GM23338 (cell line): ENCODE measurements at regions not wholly inside any gene's neighbourhood (a gene's known extent, or its start where the extent isn't known, plus 50 kb on each side); places are given as distances from the start of the nearest gene placed in this dataset.
A peak's percentile ranks its signal among the peaks of the same experiment; 100 is the strongest.

Experiments used
- ATAC-seq: fragments of 200-7000 bp; cut with Tn5 transposase; 3 replicates; pipeline ENCODE4 v1.9.1; 2020
- DNase-seq: peaks from one replicate; pipeline ENCODE4 v3.0.0-alpha.2; 2015; ENCODE audit warnings: low spot score
- H2AFZ ChIP-seq: fragments of 200-600 bp; sonication (generic); 2 replicates; pipeline ENCODE4 v1.8.0; 2016; ENCODE audit warnings: antibody characterized with exemption, mild to moderate bottlenecking, moderate library complexity
- H3F3A ChIP-seq: fragments of 200-600 bp; sonication (generic); replicated peaks from 2 replicates; pipeline ENCODE4 v1.8.0; 2017; ENCODE audit warnings: antibody characterized with exemption, mixed run types, low read depth
- H3K27ac ChIP-seq: fragments of 200-600 bp; sonication (generic); 2 replicates; pipeline ENCODE4 v1.6.1; 2016; ENCODE audit warnings: low read depth
- H3K27me3 ChIP-seq: fragments of 200-600 bp; sonication (generic); 2 replicates; pipeline ENCODE4 v1.8.0; 2016; ENCODE audit warnings: mild to moderate bottlenecking, mixed run types, moderate library complexity; ENCODE audit not compliant: insufficient read depth
- H3K36me3 ChIP-seq: fragments of 200-600 bp; sonication (generic); 2 replicates; pipeline ENCODE4 v1.8.0; 2016; ENCODE audit warnings: mild to moderate bottlenecking; ENCODE audit not compliant: insufficient read depth
- H3K4me1 ChIP-seq: fragments of 200-600 bp; sonication (generic); 2 replicates; pipeline ENCODE4 v1.8.0; 2016; ENCODE audit warnings: mild to moderate bottlenecking, moderate library complexity; ENCODE audit not compliant: insufficient read depth
- H3K4me2 ChIP-seq: fragments of 200-600 bp; sonication (generic); 2 replicates; pipeline ENCODE4 v1.7.1; 2017; ENCODE audit warnings: mixed run types
- H3K4me3 ChIP-seq: fragments of 200-600 bp; sonication (generic); 2 replicates; pipeline ENCODE4 v1.6.1; 2016; ENCODE audit warnings: mixed run types
- H3K79me2 ChIP-seq: fragments of 200-600 bp; sonication (generic); replicated peaks from 2 replicates; pipeline ENCODE4 v1.8.0; 2017; ENCODE audit warnings: mild to moderate bottlenecking; ENCODE audit not compliant: insufficient read depth
- H3K9me2 ChIP-seq: fragments of 200-600 bp; sonication (generic); 2 replicates; pipeline ENCODE4 v1.8.0; 2017; ENCODE audit not compliant: insufficient read depth
- H4K20me1 ChIP-seq: fragments of 200-600 bp; sonication (generic); replicated peaks from 2 replicates; pipeline ENCODE4 v1.8.0; 2017; ENCODE audit warnings: mild to moderate bottlenecking; ENCODE audit not compliant: insufficient read depth
- H3K27ac Mint-ChIP-seq: 2 replicates; pipeline ENCODE4 v1.8.0; 2020; ENCODE audit warnings: inconsistent platforms, mild to moderate bottlenecking, moderate library complexity, mixed read lengths
- H3K27me3 Mint-ChIP-seq: 3 replicates; pipeline ENCODE4 v1.8.0; 2022; ENCODE audit warnings: low read depth, mild to moderate bottlenecking, moderate library complexity, mixed read lengths, inconsistent platforms; ENCODE audit not compliant: insufficient read depth, poor library complexity
- H3K36me3 Mint-ChIP-seq: 3 replicates; pipeline ENCODE4 v1.8.0; 2021; ENCODE audit warnings: low read depth, mild to moderate bottlenecking, inconsistent platforms, moderate library complexity, mixed read lengths
- H3K4me1 Mint-ChIP-seq: 3 replicates; pipeline ENCODE4 v1.8.0; 2020; ENCODE audit warnings: mild to moderate bottlenecking, inconsistent platforms, mixed read lengths
- H3K4me3 Mint-ChIP-seq: 3 replicates; pipeline ENCODE4 v1.8.0; 2021; ENCODE audit warnings: moderate library complexity, mild to moderate bottlenecking, inconsistent platforms, mixed read lengths
- H3K9me3 Mint-ChIP-seq: 3 replicates; pipeline ENCODE4 v1.8.0; 2020; ENCODE audit warnings: moderate library complexity, mild to moderate bottlenecking, inconsistent platforms, mixed read lengths
- CREB1 ChIP-seq: fragments of 250-450 bp; sonication (Bioruptor Pico); IDR thresholded peaks from 2 replicates; pipeline ENCODE4 v1.5.0; 2020; ENCODE audit warnings: low read depth, mild to moderate bottlenecking, moderate library complexity
- EZH2phosphoT487 ChIP-seq: fragments of 200-600 bp; sonication (generic); IDR thresholded peaks from one replicate; pipeline ENCODE4 v1.8.1; 2018; ENCODE audit warnings: antibody characterized with exemption; ENCODE audit not compliant: unreplicated experiment
- JUNB ChIP-seq: IDR thresholded peaks from one replicate; pipeline ENCODE4 v1.6.1; 2016; ENCODE audit warnings: antibody characterized with exemption; ENCODE audit not compliant: unreplicated experiment
- NANOG ChIP-seq: IDR thresholded peaks from 2 replicates; pipeline ENCODE4 v1.6.1; 2016; ENCODE audit warnings: antibody characterized with exemption, borderline replicate concordance
- POLR2AphosphoS5 ChIP-seq: IDR thresholded peaks from 2 replicates; pipeline ENCODE4 v1.6.1; 2016; ENCODE audit warnings: antibody characterized with exemption, low read depth
- REST ChIP-seq: IDR thresholded peaks from one replicate; pipeline ENCODE4 v1.6.1; 2018; ENCODE audit warnings: antibody characterized with exemption; ENCODE audit not compliant: unreplicated experiment
- STAT1 ChIP-seq: IDR thresholded peaks from one replicate; pipeline ENCODE4 v1.6.1; 2016; ENCODE audit warnings: antibody characterized with exemption; ENCODE audit not compliant: unreplicated experiment
- ZNF114 ChIP-seq: fragments of 250-450 bp; sonication (Bioruptor Pico); IDR thresholded peaks from 2 replicates; pipeline ENCODE4 v1.5.0; 2020; ENCODE audit warnings: mild to moderate bottlenecking, moderate library complexity
- ZNF331 ChIP-seq: fragments of 250-450 bp; sonication (Bioruptor Pico); IDR thresholded peaks from 2 replicates; pipeline ENCODE4 v1.5.0; 2020; ENCODE audit warnings: low read depth, mild to moderate bottlenecking, moderate library complexity
- TF ChIP-seq, protein P1 (sequence below), 2 experiments: fragments of 200-600 bp in 1 of 2; sonication (generic) in 1 of 2; conservative IDR thresholded peaks; 2 replicates each; pipeline versions ENCODE4 v1.5.1 to v1.6.1; 2016 to 2017; ENCODE audit warnings: antibody characterized with exemption in 2 of 2, low read depth in 2 of 2, mild to moderate bottlenecking in 2 of 2, moderate library complexity in 1 of 2

GRCh38 chr14:98417001-98417400 is 855.0 kb downstream of the BCL11B start:
- H3K27ac Mint-ChIP-seq, result no peak overlapping the region
- DNase-seq, result no peak
- TF ChIP-seq NANOG (no peak), REST (no peak), ZNF114 (no peak), CREB1 (no peak), POLR2AphosphoS5 (no peak)

GRCh38 chr14:98428483-98428994 is 843.5 kb downstream of the BCL11B start:
- no peak overlapping the region for H3K27ac ChIP-seq
- no peak for TF ChIP-seq NANOG
- TF ChIP-seq ZNF114, result no peak
- no peak for TF ChIP-seq STAT1
- no peak for TF ChIP-seq ZNF331 (CRISPR knock-in tag)
- TF ChIP-seq REST, result no peak
- TF ChIP-seq, protein P1, sequence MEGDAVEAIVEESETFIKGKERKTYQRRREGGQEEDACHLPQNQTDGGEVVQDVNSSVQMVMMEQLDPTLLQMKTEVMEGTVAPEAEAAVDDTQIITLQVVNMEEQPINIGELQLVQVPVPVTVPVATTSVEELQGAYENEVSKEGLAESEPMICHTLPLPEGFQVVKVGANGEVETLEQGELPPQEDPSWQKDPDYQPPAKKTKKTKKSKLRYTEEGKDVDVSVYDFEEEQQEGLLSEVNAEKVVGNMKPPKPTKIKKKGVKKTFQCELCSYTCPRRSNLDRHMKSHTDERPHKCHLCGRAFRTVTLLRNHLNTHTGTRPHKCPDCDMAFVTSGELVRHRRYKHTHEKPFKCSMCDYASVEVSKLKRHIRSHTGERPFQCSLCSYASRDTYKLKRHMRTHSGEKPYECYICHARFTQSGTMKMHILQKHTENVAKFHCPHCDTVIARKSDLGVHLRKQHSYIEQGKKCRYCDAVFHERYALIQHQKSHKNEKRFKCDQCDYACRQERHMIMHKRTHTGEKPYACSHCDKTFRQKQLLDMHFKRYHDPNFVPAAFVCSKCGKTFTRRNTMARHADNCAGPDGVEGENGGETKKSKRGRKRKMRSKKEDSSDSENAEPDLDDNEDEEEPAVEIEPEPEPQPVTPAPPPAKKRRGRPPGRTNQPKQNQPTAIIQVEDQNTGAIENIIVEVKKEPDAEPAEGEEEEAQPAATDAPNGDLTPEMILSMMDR (conservative IDR thresholded peaks at IDR 0.05; ENCODE audit: low read depth in 2 of 2), result no peak
- TF ChIP-seq JUNB, result no peak
- TF ChIP-seq CREB1, result no peak
- TF ChIP-seq POLR2AphosphoS5, result no peak
- no peak for TF ChIP-seq EZH2phosphoT487
- no peaks in the 10 kb centered on the region for H3F3A ChIP-seq
- Mint-ChIP-seq H3K4me3 (no peak overlapping the region), H3K27me3 (peaks cover 2% of the 10 kb centered on the region), H3K36me3 (no peaks in the 10 kb centered on the region), H3K9me3 (no peaks in the 10 kb centered on the region), H3K4me1 (no peaks in the 10 kb centered on the region), H3K27ac (no peak overlapping the region)
- 0 out of 2 replicates have a peak overlapping the region, but pooled peaks have one; percentile 30 for H2AFZ ChIP-seq
- DNase-seq (no peak), ATAC-seq (no peak)
- H3K36me3 ChIP-seq, result no peaks in the 10 kb centered on the region
- no peaks in the 10 kb centered on the region for H3K4me1 ChIP-seq
- H3K4me3 ChIP-seq, result no peak overlapping the region
- H4K20me1 ChIP-seq, result no peaks in the 10 kb centered on the region
- no peaks in the 10 kb centered on the region for H3K27me3 ChIP-seq
- peaks cover under 1% of the 10 kb centered on the region; the same call in 1 of the 2 replicates for H3K9me2 ChIP-seq
- no peaks in the 10 kb centered on the region for H3K79me2 ChIP-seq
- no peak overlapping the region for H3K4me2 ChIP-seq

More at GRCh38 chr14:98417001-98417400, 855.0 kb downstream of the BCL11B start:
- no peak overlapping the region for H3K27ac ChIP-seq
- H4K20me1 ChIP-seq, result no peaks in the 10 kb centered on the region
- H2AFZ ChIP-seq, result no peak overlapping the region
- H3F3A ChIP-seq, result no peaks in the 10 kb centered on the region
- no peaks in the 10 kb centered on the region for H3K36me3 Mint-ChIP-seq
- H3K9me3 Mint-ChIP-seq, result no peaks in the 10 kb centered on the region
- H3K4me3 Mint-ChIP-seq, result no peak overlapping the region
- no peaks in the 10 kb centered on the region; the same call in 1 of the 2 replicates for H3K36me3 ChIP-seq
- H3K27me3 ChIP-seq, result no peaks in the 10 kb centered on the region
- no peaks in the 10 kb centered on the region for H3K9me2 ChIP-seq
- H3K4me1 ChIP-seq, result no peaks in the 10 kb centered on the region
- ATAC-seq, result no peak
- no peak overlapping the region for H3K4me3 ChIP-seq
- H3K4me2 ChIP-seq, result no peak overlapping the region
- no peaks in the 10 kb centered on the region for H3K4me1 Mint-ChIP-seq
- no peaks in the 10 kb centered on the region for H3K79me2 ChIP-seq
- H3K27me3 Mint-ChIP-seq, result peaks cover 5% of the 10 kb centered on the region
